Jurkat, Clone E6-1 (cell line): ENCODE measurements at regions not wholly inside any gene's neighbourhood (a gene's known extent, or its start where the extent isn't known, plus 50 kb on each side); places are given as distances from the start of the nearest gene placed in this dataset.
A peak's percentile ranks its signal among the peaks of the same experiment; 100 is the strongest.

ENCODE experiments used
- DNase-seq: peaks from one replicate; pipeline ENCODE4 v3.0.0-alpha.2; 2011; ENCODE audit warnings: low read depth, low spot score
- H3K4me3 ChIP-seq: 2 replicates; pipeline ENCODE4 v1.5.1; 2011; ENCODE audit warnings: mild to moderate bottlenecking, low read length, control low read depth, moderate library complexity

DNA sequence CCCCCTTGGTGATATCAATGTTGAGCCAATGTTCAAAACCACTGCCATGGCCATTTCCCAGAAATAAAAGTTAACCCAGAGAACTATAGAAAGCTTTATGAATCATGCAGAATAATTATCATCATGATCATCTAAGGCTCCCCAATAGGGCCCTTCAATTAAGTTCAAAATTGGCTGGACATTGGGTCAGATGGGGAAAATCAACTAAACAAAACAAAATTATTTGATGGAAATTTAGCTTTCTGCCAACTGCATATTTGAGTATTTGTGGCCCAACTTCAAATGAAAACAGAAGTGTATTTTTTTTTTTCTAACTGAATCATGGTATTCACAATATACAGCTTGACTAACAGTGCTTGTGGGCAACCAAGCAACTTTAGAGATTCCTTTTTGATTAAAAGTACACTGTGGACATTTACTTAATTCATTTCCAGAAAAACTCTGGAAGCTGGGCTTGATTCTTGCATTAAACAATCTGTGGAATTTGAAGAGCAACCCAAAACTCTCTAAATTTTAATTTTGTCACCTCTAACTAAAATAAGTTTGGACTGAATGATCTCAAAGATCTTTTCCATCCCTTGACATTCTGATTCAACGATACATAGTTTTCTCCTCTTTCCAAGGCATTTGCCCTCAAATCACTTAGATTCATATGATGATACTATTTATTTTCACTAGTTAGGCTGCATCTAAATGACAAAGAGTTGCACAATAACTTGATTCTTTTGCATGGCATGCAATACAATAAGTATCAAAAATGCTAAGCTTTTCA is 203.2 kb downstream of the AHR start:
- H3K4me3 ChIP-seq: no peak overlapping the region
- DNase-seq: no peak

DNA sequence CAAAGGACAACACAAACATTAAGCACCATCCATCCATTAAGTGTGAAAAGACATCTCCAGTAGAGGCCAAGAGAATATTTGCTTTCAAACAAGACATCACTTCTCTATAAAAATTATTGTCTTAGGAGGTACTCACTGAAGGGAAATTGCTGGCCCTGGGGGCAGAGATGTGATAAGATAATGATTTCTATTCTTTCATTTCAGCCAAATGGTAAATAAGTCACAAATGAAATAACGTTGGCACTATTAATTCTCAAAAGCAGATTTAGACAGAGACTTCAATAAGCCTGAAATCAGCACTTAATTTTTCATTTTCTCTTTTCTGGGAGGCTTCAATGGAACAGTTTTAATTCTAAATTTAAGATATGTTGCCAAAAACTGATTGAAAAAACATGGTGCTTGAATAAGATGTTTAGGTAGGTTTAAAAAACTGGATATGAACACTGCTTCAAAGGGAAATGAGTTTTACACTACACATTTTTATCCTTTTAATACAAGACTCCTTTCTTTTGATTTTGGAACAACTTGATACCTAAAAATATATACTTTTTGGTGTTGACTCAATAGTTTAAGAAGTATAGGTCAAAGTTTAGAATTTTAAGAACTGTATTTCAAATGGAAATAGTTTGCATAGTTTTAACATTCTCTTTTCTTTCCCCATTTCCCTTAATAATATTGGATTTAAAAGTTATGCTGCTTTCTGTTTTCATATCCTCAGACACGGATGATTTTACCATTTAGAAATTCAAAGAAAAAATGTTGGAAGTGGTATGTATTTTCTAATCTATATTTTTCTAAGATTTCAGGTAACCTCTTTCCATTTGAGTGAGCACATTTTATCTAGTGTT is 204.0 kb downstream of the AHR start:
- no peak for DNase-seq

DNA sequence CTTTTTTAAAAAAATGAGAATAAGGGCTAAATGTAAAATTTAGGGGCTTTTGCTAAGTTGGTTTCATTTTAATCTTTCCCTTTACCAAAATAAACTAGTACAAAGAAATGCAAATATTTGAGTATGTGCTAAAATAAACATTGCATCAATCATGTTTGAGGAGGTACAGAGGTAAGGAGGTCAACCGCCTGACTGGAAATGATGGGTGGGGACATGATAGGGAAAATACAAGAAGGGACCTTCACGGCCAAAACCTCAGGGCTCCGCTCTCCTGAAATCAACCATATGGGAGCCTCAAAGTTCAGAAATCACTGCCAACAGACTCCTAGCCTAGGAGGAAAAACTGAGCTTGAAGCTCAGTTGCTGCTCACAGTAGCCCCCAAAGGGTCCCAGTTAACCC is 207.6 kb downstream of the AHR start:
- no peak overlapping the region for H3K4me3 ChIP-seq
- no peak for DNase-seq

More for the DNA sequence above, 204.0 kb downstream of the AHR start:
- no peak overlapping the region for H3K4me3 ChIP-seq

DNA sequence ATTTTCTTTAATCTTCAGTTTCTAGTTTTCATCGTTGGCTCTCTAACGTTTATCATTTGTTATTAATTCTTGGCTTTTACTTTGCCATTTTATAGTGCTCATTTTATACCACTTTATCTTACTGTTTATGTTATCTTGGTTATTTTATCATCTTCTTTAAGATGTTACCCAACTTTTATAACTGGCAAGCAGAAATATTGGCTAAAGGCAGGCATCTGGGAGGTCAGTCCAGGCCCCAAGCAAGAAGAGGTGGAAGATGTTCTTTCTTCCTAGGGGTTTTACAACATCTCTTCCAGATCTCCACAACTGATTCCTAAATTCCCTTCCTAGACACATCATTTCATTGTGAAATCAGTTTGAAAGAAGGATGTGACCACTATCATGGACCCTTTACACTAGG is 208.1 kb downstream of the AHR start:
- H3K4me3 ChIP-seq: no peak overlapping the region
- DNase-seq: no peak

GRCh38 chr7:17507717-17508116 is 209.3 kb downstream of the AHR start:
- no peak overlapping the region for H3K4me3 ChIP-seq
- no peak for DNase-seq

DNA sequence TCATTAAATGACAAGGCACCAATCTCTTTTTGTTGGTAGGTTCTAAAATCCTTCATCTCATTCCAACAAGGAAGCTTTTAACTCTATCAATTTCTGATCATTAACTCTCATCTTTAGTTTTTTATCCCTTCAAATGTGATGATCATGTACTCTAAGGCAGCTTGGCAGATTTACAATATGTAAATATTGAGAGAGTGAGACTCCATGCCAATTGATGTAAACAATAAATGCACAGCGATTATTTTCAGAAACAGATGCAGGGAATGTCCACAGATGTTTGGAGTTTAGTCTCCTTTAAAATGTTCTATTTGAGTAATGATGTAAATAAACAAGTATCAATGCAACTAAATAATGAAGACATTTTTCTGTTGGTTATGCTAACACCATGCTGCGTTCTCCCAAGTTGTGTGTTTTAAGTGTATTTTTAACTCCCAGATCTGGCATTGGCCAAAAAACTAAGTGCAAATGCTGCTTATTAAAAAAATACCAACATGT is 213.8 kb downstream of the AHR start:
- no peak overlapping the region for H3K4me3 ChIP-seq
- DNase-seq: no peak

GRCh38 chr7:17516771-17517170 is 218.3 kb downstream of the AHR start:
- no peak overlapping the region for H3K4me3 ChIP-seq
- no peak for DNase-seq

DNA sequence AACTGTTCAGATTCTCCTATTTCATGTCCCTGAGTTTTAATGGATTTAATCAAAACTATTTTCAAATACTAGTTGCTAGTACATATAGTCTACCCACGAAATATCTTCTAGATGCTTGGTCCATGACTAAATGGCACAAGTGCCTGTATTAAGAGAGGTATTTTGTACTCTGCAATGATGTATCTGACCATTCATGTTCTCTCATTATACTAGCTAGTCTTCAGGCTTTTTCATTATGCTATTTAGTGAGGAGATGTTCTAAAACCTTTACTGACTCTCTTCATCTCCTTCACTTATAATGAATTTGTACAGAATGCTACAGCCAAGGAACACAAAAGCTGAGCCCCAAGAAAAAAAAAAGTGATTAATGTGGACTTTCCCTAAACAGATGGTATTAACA is 222.5 kb downstream of the AHR start:
- H3K4me3 ChIP-seq: no peak overlapping the region

GRCh38 chr7:17521437-17521836 is 223.0 kb downstream of the AHR start:
- no peak for DNase-seq
- no peak overlapping the region for H3K4me3 ChIP-seq

More for the DNA sequence above, 222.5 kb downstream of the AHR start:
- DNase-seq: no peak

GRCh38 chr7:17523813-17524739 is 225.6 kb downstream of the AHR start:
- no peak for DNase-seq

GRCh38 chr7:17524746-17525145 is 226.3 kb downstream of the AHR start:
- no peak overlapping the region for H3K4me3 ChIP-seq
- DNase-seq: no peak

More at GRCh38 chr7:17523813-17524739, 225.6 kb downstream of the AHR start:
- no peak overlapping the region for H3K4me3 ChIP-seq

- DNase-seq: no peak
- H3K4me3 ChIP-seq: no peak overlapping the region
Measured at GRCh38 chr7:17526621-17527020, 228.2 kb downstream of the AHR start.

DNA sequence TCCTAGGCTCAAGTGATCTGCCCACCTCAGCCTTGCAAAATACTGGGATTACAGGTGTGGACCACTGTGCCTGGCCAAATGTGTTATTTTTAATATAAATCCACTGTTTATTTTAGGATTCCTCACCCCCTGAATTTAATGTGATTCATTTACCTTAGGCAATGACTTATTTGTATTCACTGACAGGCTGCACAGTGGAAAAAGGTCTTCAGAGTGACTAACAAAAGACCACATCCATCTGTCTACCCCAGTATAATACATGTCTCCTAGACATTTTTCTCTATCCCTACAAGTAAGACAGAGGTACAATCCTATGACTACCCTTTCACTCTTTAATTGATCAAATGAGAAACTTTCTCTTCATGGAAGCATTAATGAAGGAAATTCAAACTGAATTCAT is 230.2 kb downstream of the AHR start:
- no peak overlapping the region for H3K4me3 ChIP-seq
- DNase-seq: no peak

DNA sequence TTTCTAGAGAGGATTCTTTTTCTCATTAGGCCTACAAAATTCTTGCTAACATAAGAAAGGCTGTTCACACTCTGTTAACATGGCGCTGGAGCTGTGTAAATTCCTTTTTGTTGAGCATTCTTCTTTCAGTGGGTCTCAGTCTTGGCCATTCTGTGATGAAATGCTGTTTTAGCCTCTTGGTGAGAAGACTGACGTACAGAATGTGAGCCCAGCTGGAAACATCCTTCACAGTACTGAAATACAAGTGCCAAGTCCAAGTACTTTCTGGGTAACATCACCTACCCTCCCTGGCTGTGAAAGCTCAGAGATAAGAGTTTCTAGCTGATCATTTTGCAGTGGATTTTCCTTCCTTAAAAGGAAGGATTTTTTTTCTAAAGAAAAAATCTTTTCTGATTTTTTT is 231.8 kb downstream of the AHR start:
- no peak for DNase-seq
- H3K4me3 ChIP-seq: no peak overlapping the region

DNA sequence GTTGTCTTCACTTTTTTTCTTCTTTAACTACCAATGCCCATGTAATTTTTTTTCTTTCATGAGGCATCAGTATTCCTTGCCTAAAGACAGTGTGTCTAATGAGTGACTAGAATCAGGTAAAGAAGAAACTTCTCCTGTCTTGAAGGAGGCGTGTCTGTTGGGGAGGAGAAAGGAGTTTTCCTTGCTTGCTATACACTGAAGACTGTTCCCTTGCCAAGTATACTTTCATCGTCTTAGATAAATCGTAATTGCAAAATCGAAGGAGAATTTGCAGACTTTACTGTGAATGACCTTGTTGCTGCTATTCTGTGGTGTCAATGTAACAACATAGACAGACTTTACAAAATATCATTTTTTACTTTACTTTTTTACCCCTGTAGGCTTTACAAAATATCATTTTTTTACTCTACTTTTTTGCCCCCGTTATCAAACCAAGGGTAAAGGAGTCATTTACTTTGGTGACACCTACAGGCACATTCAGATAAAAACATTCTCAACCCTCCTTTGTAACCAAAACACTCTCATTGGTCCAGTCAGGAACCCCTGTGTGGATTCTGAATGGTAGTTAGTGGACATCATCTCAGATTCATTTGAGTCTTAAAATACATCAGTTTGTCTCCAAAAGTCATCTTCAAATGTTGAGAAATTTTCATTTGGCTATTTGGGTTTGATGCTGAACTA is 232.4 kb downstream of the AHR start:
- DNase-seq: peak; percentile 7
- no peak overlapping the region for H3K4me3 ChIP-seq

GRCh38 chr7:17532861-17533404 is 234.5 kb downstream of the AHR start:
- H3K4me3 ChIP-seq: no peak overlapping the region
- DNase-seq: no peak

GRCh38 chr7:17534348-17534747 is 235.9 kb downstream of the AHR start:
- DNase-seq: no peak
- H3K4me3 ChIP-seq: no peak overlapping the region

GRCh38 chr7:17535776-17536175 is 237.3 kb downstream of the AHR start:
- no peak overlapping the region for H3K4me3 ChIP-seq
- no peak for DNase-seq
